ENCODE measurements at regions not wholly inside any gene's neighbourhood (a gene's known extent, or its start where the extent isn't known, plus 50 kb on each side); places are given as distances from the start of the nearest gene placed in this dataset.

DNA sequence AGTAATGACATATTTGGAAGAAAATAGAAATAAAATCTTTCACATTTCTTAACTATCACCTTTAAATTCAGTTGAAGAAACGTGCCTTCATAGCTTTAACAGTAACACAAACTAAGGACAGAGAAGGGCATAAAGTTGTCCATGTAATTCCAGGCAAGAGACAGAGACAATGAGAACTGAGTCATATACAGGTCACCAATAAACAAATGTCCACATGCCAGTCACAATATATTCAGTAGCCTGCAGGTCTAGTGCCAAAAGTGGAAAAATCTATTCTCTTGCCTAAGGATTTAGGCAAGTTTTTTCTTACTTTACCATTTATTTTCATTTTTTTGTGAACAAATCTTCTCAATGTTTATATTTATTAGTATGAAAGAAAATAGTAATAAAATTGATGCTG is 1711.5 kb upstream of the NUDT12 start:
- TF ChIP-seq, protein P1, sequence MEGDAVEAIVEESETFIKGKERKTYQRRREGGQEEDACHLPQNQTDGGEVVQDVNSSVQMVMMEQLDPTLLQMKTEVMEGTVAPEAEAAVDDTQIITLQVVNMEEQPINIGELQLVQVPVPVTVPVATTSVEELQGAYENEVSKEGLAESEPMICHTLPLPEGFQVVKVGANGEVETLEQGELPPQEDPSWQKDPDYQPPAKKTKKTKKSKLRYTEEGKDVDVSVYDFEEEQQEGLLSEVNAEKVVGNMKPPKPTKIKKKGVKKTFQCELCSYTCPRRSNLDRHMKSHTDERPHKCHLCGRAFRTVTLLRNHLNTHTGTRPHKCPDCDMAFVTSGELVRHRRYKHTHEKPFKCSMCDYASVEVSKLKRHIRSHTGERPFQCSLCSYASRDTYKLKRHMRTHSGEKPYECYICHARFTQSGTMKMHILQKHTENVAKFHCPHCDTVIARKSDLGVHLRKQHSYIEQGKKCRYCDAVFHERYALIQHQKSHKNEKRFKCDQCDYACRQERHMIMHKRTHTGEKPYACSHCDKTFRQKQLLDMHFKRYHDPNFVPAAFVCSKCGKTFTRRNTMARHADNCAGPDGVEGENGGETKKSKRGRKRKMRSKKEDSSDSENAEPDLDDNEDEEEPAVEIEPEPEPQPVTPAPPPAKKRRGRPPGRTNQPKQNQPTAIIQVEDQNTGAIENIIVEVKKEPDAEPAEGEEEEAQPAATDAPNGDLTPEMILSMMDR (conservative IDR thresholded peaks at IDR 0.05; ENCODE audit: low read depth, low read length), result no peak
- TF ChIP-seq EZH2 (IDR thresholded peaks at IDR 0.05; ENCODE audit: borderline replicate concordance, low read depth, low read length, poor library complexity, severe bottlenecking), result no peak

Data from A673 (cell line).